ENCODE measurements at regions not wholly inside any gene's neighbourhood (a gene's known extent, or its start where the extent isn't known, plus 50 kb on each side); places are given as distances from the start of the nearest gene placed in this dataset.

- TF ChIP-seq, protein P1, sequence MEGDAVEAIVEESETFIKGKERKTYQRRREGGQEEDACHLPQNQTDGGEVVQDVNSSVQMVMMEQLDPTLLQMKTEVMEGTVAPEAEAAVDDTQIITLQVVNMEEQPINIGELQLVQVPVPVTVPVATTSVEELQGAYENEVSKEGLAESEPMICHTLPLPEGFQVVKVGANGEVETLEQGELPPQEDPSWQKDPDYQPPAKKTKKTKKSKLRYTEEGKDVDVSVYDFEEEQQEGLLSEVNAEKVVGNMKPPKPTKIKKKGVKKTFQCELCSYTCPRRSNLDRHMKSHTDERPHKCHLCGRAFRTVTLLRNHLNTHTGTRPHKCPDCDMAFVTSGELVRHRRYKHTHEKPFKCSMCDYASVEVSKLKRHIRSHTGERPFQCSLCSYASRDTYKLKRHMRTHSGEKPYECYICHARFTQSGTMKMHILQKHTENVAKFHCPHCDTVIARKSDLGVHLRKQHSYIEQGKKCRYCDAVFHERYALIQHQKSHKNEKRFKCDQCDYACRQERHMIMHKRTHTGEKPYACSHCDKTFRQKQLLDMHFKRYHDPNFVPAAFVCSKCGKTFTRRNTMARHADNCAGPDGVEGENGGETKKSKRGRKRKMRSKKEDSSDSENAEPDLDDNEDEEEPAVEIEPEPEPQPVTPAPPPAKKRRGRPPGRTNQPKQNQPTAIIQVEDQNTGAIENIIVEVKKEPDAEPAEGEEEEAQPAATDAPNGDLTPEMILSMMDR (conservative IDR thresholded peaks at IDR 0.05 in 1 of 2, IDR thresholded peaks at IDR 0.05 in 1 of 2; ENCODE audit: low read depth in 1 of 2, low read length in 2 of 2), result no peak
- TF ChIP-seq EZH2 (IDR thresholded peaks at IDR 0.05; ENCODE audit: low read length, missing control alignments), result no peak
These were observed 85.5 kb upstream of the GDF10 start for GRCh38 chr10:47214520-47214919.

Data from fibroblast of lung (primary cell).